CD14-positive monocyte (primary cell): ENCODE measurements at regions not wholly inside any gene's neighbourhood (a gene's known extent, or its start where the extent isn't known, plus 50 kb on each side); places are given as distances from the start of the nearest gene placed in this dataset.

Experiments
- DNase-seq, 3 donors: peaks; one replicate each; pipeline ENCODE4 v3.0.0-alpha.2; 2011 to 2022
- H2AFZ ChIP-seq: 2 replicates; pipeline ENCODE4 v1.6.0; 2012; ENCODE audit warnings: mild to moderate bottlenecking, low read depth, low read length, inconsistent platforms; ENCODE audit not compliant: insufficient read depth, poor library complexity, severe bottlenecking
- H3K27ac ChIP-seq, 2 donors: 1 replicate in 1 of 2; 2 replicates in 1 of 2; pipeline ENCODE4 v1.5.1; 2012 to 2013; ENCODE audit warnings: low read length in 2 of 2, control low read depth in 1 of 2, inconsistent platforms in 1 of 2, low read depth in 1 of 2, mild to moderate bottlenecking in 1 of 2
- H3K27me3 ChIP-seq, 2 donors: one replicate each; pipeline versions ENCODE4 v1.6.0 to v1.6.1; 2011 to 2013; ENCODE audit warnings: low read length in 2 of 2; ENCODE audit not compliant: control insufficient read depth in 2 of 2, insufficient read depth in 2 of 2
- H3K36me3 ChIP-seq, 2 donors: replicated peaks in 1 of 2; 1 replicate in 1 of 2; 2 replicates in 1 of 2; pipeline versions ENCODE4 v1.5.1 to v1.6.1; 2012 to 2013; ENCODE audit warnings: low read length in 2 of 2, control low read depth in 1 of 2, inconsistent platforms in 1 of 2, mild to moderate bottlenecking in 1 of 2; ENCODE audit not compliant: insufficient read depth in 2 of 2, control insufficient read depth in 1 of 2
- H3K4me1 ChIP-seq, 2 donors: 1 replicate in 1 of 2; 2 replicates in 1 of 2; pipeline versions ENCODE4 v1.5.1 to v1.6.1; 2012 to 2013; ENCODE audit warnings: low read length in 2 of 2, control low read depth in 1 of 2, inconsistent platforms in 1 of 2, mild to moderate bottlenecking in 1 of 2, moderate library complexity in 1 of 2; ENCODE audit not compliant: insufficient read depth in 2 of 2, control insufficient read depth in 1 of 2
- H3K4me2 ChIP-seq: replicated peaks from 2 replicates; pipeline ENCODE3; 2012; ENCODE audit warnings: low read length, moderate library complexity, mild to moderate bottlenecking; ENCODE audit not compliant: poor library complexity, severe bottlenecking; ENCODE audit errors: extremely low read depth
- H3K4me3 ChIP-seq, 3 experiments: fragments of 200-600 bp in 1 of 3; sonication (generic) in 1 of 3; replicated peaks in 1 of 3; 1 replicate in 2 of 3; 2 replicates in 1 of 3; pipeline ENCODE4 v1.5.1; 2011 to 2013; ENCODE audit warnings: low read length in 3 of 3, mild to moderate bottlenecking in 3 of 3, control low read depth in 2 of 3, low read depth in 2 of 3, inconsistent platforms in 1 of 3, moderate library complexity in 1 of 3
- H3K79me2 ChIP-seq: 2 replicates; pipeline ENCODE4 v1.6.0; 2012; ENCODE audit warnings: mild to moderate bottlenecking, control low read depth, inconsistent platforms, low read length, moderate library complexity; ENCODE audit not compliant: insufficient read depth
- H3K9ac ChIP-seq: 2 replicates; pipeline ENCODE4 v1.6.0; 2017; ENCODE audit warnings: low read length, mild to moderate bottlenecking; ENCODE audit not compliant: insufficient read depth, poor library complexity, severe bottlenecking
- H3K9me3 ChIP-seq, 2 donors: replicated peaks in 1 of 2; 1 replicate in 1 of 2; 2 replicates in 1 of 2; pipeline versions ENCODE4 v1.5.1 to v1.6.1; 2012 to 2013; ENCODE audit warnings: low read length in 2 of 2, control low read depth in 1 of 2; ENCODE audit not compliant: control insufficient read depth in 1 of 2, insufficient read depth in 1 of 2
- H4K20me1 ChIP-seq: 2 replicates; pipeline ENCODE4 v1.6.0; 2012; ENCODE audit warnings: mild to moderate bottlenecking, low read length, control low read depth, moderate library complexity; ENCODE audit not compliant: insufficient read depth
- H3K27ac Mint-ChIP-seq, 7 donors: one replicate each; pipeline ENCODE4 v1.8.0; 2020; ENCODE audit warnings: mild to moderate bottlenecking in 7 of 7, mixed read lengths in 7 of 7, moderate library complexity in 6 of 7, inconsistent platforms in 2 of 7
- H3K27me3 Mint-ChIP-seq, 3 donors: one replicate each; pipeline ENCODE4 v1.8.0; 2021 to 2022; ENCODE audit warnings: low read depth in 3 of 3, mild to moderate bottlenecking in 3 of 3, mixed read lengths in 3 of 3, moderate library complexity in 3 of 3, inconsistent platforms in 1 of 3
- H3K36me3 Mint-ChIP-seq, 2 donors: one replicate each; pipeline ENCODE4 v1.8.0; 2020; ENCODE audit warnings: mixed read lengths in 2 of 2, inconsistent platforms in 1 of 2, mild to moderate bottlenecking in 1 of 2
- H3K4me1 Mint-ChIP-seq: one replicate; pipeline ENCODE4 v1.8.0; 2020; ENCODE audit warnings: mild to moderate bottlenecking, mixed read lengths
- H3K4me3 Mint-ChIP-seq, 2 donors: one replicate each; pipeline ENCODE4 v1.8.0; 2020; ENCODE audit warnings: mild to moderate bottlenecking in 2 of 2, mixed read lengths in 2 of 2, moderate library complexity in 1 of 2
- H3K9me3 Mint-ChIP-seq, 7 donors: one replicate each; pipeline ENCODE4 v1.8.0; 2020 to 2022; ENCODE audit warnings: mixed read lengths in 7 of 7, mild to moderate bottlenecking in 6 of 7, moderate library complexity in 6 of 7, inconsistent platforms in 2 of 7
- WGBS: methylation state at CpG from one replicate; pipeline ENCODE4 v1.1.5; 2013; ENCODE audit warnings: missing lambda C conversion rate; ENCODE audit not compliant: insufficient coverage; 5-methylcytosine and 5-hydroxymethylcytosine counted together
- intact Hi-C, 2 donors: fragments of 100-400 bp; cut with micrococcal nuclease; formaldehyde crosslinking; loops; one replicate each; pipeline versions ENCODE4 v1.15.0 to v1.15.1; 2023
- TF ChIP-seq, protein P1 (sequence below): fragments of 200-600 bp; IDR thresholded peaks from one replicate; pipeline ENCODE4 v1.8.0; 2022; ENCODE audit warnings: antibody characterized with exemption, mild to moderate bottlenecking

DNA sequence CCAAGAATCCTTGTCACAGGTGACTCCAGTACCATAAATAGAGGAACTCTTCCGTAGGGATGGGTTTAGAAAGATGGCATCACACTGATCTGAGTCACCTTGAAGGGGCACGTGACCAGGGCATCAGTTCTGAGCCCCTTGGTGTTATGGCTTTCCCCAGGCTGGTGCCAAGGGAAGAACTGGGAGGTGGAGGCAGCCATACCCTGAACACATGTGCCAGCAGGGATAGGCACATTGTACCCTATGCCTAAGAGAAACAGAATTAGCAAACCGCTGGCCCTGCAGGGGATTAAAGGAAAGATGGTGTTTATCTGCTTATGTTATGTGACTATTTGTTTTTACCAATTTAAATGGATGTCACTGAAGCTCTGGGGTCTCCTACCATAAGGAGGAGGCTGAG is 196.2 kb downstream of the RGS3 start:
- Mint-ChIP-seq H3K27ac (no peak overlapping the region), H3K4me1 (peaks cover 15% of the 10 kb centered on the region), H3K4me3 (peak overlapping the region in 1 of 2 donors; percentile 2), H3K36me3 (no peaks in the 10 kb centered on the region), H3K27me3 (peaks cover 0 to 8% (median 7%) of the 10 kb centered on the region in 3 donors), H3K9me3 (peaks cover 0 to 1% (median 0%) of the 10 kb centered on the region in 7 donors)
- Histone ChIP-seq H3K27ac (no peak overlapping the region), H3K79me2 (no peaks in the 10 kb centered on the region), H3K4me2 (no peak overlapping the region), H3K27me3 (no peaks in the 10 kb centered on the region), H4K20me1 (no peaks in the 10 kb centered on the region), H3K4me1 (peaks cover 5 to 11% of the 10 kb centered on the region in 2 donors), H3K36me3 (no peaks in the 10 kb centered on the region), H3K9ac (no peak overlapping the region), H2AFZ (no peak overlapping the region), H3K4me3 (no peak overlapping the region), H3K9me3 (no peaks in the 10 kb centered on the region)
- TF ChIP-seq, protein P1, sequence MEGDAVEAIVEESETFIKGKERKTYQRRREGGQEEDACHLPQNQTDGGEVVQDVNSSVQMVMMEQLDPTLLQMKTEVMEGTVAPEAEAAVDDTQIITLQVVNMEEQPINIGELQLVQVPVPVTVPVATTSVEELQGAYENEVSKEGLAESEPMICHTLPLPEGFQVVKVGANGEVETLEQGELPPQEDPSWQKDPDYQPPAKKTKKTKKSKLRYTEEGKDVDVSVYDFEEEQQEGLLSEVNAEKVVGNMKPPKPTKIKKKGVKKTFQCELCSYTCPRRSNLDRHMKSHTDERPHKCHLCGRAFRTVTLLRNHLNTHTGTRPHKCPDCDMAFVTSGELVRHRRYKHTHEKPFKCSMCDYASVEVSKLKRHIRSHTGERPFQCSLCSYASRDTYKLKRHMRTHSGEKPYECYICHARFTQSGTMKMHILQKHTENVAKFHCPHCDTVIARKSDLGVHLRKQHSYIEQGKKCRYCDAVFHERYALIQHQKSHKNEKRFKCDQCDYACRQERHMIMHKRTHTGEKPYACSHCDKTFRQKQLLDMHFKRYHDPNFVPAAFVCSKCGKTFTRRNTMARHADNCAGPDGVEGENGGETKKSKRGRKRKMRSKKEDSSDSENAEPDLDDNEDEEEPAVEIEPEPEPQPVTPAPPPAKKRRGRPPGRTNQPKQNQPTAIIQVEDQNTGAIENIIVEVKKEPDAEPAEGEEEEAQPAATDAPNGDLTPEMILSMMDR, result no peak
- intact Hi-C loops, result loop anchor here (5.0 kb wide), 4 partner anchors 67 to 387 kb away; partner anchors contain the start of genes CDC26 (in 1 of the 2) and PRPF4 (in 1 of the 2)
- WGBS, result 86% methylated on average over 1 of the region's 3 CpGs
- peak in 1 of 3 donors; percentile 15 for DNase-seq

DNA sequence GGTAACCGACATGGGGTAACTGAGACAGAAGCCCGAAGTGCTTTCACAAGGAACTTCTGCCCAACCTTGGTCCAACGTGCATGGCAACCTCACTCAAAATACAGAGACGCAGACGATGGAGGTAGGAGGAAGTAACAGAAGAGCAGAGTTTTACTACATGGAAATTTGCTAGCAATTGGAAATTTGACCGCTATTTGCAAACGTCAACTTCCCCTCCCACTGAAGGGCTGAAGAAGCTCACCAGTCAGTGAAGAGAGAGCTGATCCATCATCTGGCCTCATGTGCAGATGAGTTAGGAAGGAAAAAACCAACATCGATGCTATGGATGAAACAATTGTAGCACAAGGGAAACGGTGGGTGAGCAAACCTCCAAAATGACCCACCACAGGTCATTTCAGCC is 196.7 kb downstream of the RGS3 start:
- no peak overlapping the region for H2AFZ ChIP-seq
- no peak overlapping the region for H3K4me2 ChIP-seq
- peaks cover 0 to 1% (median 0%) of the 10 kb centered on the region in 7 donors for H3K9me3 Mint-ChIP-seq
- TF ChIP-seq, protein P1, result no peak
- peaks cover 13% of the 10 kb centered on the region for H3K4me1 Mint-ChIP-seq
- no peaks in the 10 kb centered on the region for H3K36me3 ChIP-seq
- no peaks in the 10 kb centered on the region for H3K27me3 ChIP-seq
- H3K27ac Mint-ChIP-seq, result no peak overlapping the region
- intact Hi-C loops, result no loop called here
- peaks cover 5 to 9% of the 10 kb centered on the region in 2 donors for H3K4me1 ChIP-seq
- H3K4me3 ChIP-seq, result no peak overlapping the region
- H3K27ac ChIP-seq, result no peak overlapping the region
- H3K79me2 ChIP-seq, result no peaks in the 10 kb centered on the region
- H3K4me3 Mint-ChIP-seq, result no peak overlapping the region
- WGBS, result no CpG with 5 or more reads among the region's 9 CpGs
- H4K20me1 ChIP-seq, result no peaks in the 10 kb centered on the region
- H3K9me3 ChIP-seq, result no peaks in the 10 kb centered on the region
- peaks cover 0 to 8% (median 7%) of the 10 kb centered on the region in 3 donors for H3K27me3 Mint-ChIP-seq
- no peak overlapping the region for H3K9ac ChIP-seq
- H3K36me3 Mint-ChIP-seq, result no peaks in the 10 kb centered on the region
- no peak for DNase-seq
